HG03469 (cell line): ENCODE measurements at regions not wholly inside any gene's neighbourhood (a gene's known extent, or its start where the extent isn't known, plus 50 kb on each side); places are given as distances from the start of the nearest gene placed in this dataset.
"Not testable (repeated sequence)": the region's sequence is repeated elsewhere in the genome, so short reads cannot be mapped to it uniquely, and the experiment has no call there.

Experiments used
- ATAC-seq: cut with Tn5 transposase; IDR thresholded peaks from one replicate; pipeline ENCODE4 v1.9.1; 2021; ENCODE audit warnings: mild to moderate bottlenecking, moderate library complexity, moderate number of reproducible peaks; ENCODE audit not compliant: unreplicated experiment

GRCh38 chr13:97520061-97520460 lies 86.1 kb downstream of the RAP2A start:
- no peak for ATAC-seq

GRCh38 chr13:97520866-97521265 lies 86.9 kb downstream of the RAP2A start:
- ATAC-seq: no peak

- ATAC-seq: no peak
Observed at GRCh38 chr13:97521726-97522125, 87.8 kb downstream of the RAP2A start.

GRCh38 chr13:97522243-97522642 lies 88.3 kb downstream of the RAP2A start:
- no peak for ATAC-seq

GRCh38 chr13:97526556-97526955 lies 92.6 kb downstream of the RAP2A start:
- no peak for ATAC-seq

GRCh38 chr13:97528518-97528917 lies 94.5 kb downstream of the RAP2A start:
- no peak for ATAC-seq

- no peak for ATAC-seq
Observed at GRCh38 chr13:97534540-97534939, 100.6 kb downstream of the RAP2A start.

GRCh38 chr13:97535614-97536013 lies 101.6 kb downstream of the RAP2A start:
- ATAC-seq: no peak

- ATAC-seq: peak; percentile 77
Observed at GRCh38 chr13:97537110-97537509, 103.1 kb downstream of the RAP2A start.

GRCh38 chr13:97538203-97538602 lies 104.2 kb downstream of the RAP2A start:
- ATAC-seq: no peak

GRCh38 chr13:97539651-97540610 lies 106.0 kb downstream of the RAP2A start:
- ATAC-seq: peak; percentile 50

- ATAC-seq: no peak
Observed at GRCh38 chr13:97540696-97541095, 106.7 kb downstream of the RAP2A start.

GRCh38 chr13:97542102-97542685 lies 108.2 kb downstream of the RAP2A start:
- ATAC-seq: no peak

GRCh38 chr13:97544031-97544765 lies 110.2 kb downstream of the RAP2A start:
- no peak for ATAC-seq

GRCh38 chr13:97544971-97545499 lies 111.1 kb downstream of the RAP2A start:
- not testable (repeated sequence) for ATAC-seq

GRCh38 chr13:97548138-97548537 lies 114.2 kb downstream of the RAP2A start:
- ATAC-seq: peak; percentile 49

GRCh38 chr13:97548711-97549110 lies 114.7 kb downstream of the RAP2A start:
- no peak for ATAC-seq

- ATAC-seq: no peak
Observed at GRCh38 chr13:97549201-97549600, 115.2 kb downstream of the RAP2A start.

GRCh38 chr13:97554496-97554895 lies 120.5 kb downstream of the RAP2A start:
- no peak for ATAC-seq

GRCh38 chr13:97555034-97555433 lies 121.1 kb downstream of the RAP2A start:
- no peak for ATAC-seq

- ATAC-seq: no peak
Observed at GRCh38 chr13:97559030-97559429, 125.1 kb downstream of the RAP2A start.
